Activated T-cell treated with anti-CD3 and anti-CD28 coated beads for 1 hour (primary cell): ENCODE measurements at regions not wholly inside any gene's neighbourhood (a gene's known extent, or its start where the extent isn't known, plus 50 kb on each side); places are given as distances from the start of the nearest gene placed in this dataset.

Experiments used
- DNase-seq: peaks from one replicate; pipeline ENCODE4 v3.0.0-alpha.2; 2020; ENCODE audit warnings: low read depth

DNA sequence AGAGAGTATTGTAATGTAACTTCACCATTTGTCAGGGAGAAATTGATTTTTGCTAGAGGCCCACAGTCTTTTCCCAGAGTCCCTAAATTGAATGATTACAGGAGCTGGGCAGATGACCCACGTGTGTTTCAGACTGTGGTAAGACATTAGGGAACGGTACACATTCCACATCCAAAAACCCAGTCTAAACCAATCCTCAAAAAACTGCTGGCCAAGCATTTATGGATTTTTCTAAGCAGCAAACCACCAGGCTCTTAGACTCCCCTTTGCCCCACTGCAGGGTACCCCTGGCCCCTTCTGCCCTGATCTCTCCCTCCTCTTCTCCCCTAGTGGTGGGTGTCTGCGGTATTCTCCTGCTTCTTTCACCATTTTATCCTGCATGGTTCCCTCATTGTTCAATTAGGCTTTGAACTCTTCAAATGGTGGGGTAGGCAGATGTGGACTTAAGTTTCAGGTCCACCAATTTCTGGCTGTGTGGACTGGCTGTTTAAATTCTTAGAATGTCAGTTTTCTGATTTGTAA is 135.5 kb upstream of the SORCS3 start:
- no peak for DNase-seq

DNA sequence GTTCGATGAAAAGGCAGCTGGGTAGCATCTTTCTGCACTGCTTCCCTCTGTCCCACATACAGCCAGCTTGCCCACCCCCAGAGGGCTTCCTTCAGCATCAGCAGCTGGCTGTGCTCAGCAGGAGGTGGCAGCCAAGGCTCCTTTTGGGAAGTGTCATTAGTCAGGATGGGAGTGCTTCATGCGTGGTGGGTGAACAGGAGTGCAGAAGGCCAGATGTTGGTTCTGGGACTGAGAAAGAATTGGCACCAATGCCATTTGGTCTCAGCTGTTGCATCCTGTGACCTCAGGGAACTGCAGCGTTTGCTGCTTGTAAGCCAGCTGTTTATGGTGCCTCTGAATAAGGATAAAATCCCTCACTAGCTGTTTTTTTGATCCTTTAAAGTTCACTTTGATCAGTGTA is 131.1 kb upstream of the SORCS3 start:
- DNase-seq, result no peak

DNA sequence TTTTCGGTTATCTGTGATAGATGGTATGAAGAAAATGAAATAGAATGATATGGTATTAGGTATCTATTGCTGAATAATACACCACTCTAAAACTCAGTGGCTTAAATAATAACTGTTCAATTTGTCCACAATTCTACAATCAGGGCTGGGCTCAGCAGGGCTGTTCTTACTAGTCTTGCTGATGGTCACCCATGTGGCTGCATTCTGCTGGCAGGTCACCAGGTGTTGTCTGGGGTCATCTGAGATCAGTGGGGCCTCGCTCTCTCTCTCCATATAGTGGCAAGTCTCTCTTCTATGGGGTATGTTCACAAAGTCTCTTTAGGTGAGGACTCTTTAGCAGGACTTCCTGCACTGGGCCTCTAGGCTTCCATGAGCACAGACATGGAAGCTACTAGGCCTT is 130.4 kb upstream of the SORCS3 start:
- DNase-seq, result no peak

DNA sequence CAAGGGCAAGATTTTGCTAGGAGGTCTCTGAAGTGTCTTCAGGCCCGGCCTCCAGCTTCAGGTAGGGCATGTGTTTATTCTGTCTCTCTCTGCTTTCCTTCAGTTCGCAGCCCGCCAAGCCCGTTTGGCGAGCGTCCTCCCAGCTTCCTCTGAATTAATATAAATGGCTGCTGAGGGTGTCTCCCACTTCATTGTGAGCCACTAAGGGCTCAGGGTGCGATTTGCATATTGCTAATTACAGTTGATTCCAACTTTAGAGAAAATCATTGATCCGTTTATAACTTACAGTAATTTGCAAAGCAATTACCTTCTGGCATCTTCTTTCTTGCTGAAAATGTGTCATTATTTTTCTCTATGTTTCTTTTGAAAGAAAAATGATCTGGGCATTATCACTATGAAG is 128.3 kb upstream of the SORCS3 start:
- no peak for DNase-seq

DNA sequence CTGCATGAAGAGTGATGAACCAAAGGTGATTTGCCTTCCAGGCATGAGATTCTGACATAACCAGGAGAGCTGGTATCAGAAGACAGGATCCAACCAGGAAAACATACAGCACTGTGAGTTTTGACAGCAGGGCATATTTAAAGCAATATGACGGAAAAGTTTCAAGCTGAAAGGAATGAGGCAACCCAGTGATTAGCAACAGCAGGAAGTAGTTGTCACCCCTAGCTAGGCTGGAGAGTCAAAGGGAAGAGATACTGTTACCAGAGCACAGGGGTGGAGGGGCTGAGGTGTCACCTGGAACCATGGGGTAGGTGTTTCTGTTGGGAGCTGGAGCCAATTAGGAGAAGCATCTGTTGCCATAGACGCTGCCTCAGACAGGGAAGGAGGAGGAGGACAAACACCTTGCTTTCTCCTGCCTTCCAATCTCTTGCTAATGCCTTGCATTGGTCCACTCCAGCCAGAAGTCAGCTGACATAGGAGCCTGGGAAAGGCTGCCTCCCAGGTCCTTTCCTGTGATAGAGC is 125.4 kb upstream of the SORCS3 start:
- DNase-seq, result no peak

DNA sequence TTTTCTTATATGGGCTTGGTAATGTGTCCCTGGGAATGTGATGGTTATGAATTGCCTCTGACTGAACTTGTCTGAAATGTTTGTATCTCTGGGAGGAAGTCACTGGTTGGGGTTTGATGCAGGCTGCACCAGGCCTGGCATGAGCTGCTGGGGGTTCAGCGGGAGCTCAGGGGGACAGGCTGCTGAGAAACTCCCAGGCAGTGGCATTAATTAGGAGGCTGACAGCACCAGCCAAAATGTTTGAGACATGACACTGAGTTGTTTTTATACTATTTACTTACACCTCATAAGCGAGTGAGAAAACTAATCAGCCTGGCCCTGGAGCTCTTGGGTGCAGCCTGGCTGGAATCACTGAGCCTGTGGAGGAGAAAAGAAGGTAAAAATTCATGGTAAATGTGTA is 124.1 kb upstream of the SORCS3 start:
- DNase-seq, result no peak

DNA sequence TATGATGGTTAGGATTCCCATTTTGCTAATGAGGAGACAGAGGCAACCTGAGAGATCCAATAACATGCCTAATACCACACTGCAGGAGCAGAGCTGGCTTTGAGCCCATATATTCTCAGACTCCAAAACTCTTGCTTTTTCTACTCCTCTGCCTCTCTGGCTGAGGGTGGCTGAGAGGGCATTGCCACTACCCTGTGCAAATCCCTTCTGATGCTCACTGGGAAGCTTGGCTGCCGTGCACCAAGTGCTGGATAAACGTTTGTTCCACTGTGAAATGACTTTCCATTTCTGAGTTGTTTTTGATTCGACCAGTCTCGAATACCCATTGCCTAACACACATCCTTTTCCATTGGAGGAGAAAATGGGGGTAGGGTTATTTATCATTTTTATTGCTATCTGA is 123.1 kb upstream of the SORCS3 start:
- no peak for DNase-seq

DNA sequence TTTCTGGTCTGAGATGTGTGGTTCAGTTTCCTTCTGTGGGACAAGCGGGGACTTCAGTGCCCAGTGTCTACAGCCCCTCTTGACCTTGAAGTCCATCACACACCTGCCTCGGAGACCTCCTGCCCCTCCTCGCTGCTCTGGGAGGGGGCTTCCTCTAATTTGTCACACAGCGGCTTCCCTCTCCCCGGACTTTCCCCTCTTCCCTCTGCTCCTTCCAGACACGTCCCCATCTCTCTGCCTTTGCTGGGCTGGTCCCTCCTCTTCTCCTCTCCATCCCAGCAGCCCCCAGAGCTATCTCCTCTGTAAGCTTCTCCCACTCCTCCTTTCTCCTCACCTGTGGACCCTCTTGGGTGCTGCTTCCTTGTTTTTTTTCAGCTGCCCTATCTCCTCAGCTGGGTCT is 122.2 kb upstream of the SORCS3 start:
- DNase-seq, result no peak

DNA sequence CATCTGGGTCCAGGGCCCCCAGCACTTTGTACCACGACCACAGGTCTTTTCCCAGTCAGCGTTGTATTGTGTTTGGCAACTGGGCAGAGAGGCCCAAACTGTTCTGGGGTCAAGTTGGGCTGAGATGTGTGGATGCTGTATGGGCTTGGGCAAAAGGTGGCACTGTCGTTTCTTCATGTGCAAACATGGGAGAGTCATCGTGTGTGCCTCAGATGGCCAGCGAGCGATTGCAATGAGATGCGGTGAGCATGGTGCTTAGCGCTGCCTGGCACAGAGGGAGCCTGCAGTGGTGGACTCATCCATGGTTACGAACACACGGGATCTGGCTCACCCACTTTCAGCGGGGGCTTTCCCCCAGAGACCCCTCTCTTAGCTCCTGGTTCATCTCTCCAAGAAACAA is 120.4 kb upstream of the SORCS3 start:
- no peak for DNase-seq

DNA sequence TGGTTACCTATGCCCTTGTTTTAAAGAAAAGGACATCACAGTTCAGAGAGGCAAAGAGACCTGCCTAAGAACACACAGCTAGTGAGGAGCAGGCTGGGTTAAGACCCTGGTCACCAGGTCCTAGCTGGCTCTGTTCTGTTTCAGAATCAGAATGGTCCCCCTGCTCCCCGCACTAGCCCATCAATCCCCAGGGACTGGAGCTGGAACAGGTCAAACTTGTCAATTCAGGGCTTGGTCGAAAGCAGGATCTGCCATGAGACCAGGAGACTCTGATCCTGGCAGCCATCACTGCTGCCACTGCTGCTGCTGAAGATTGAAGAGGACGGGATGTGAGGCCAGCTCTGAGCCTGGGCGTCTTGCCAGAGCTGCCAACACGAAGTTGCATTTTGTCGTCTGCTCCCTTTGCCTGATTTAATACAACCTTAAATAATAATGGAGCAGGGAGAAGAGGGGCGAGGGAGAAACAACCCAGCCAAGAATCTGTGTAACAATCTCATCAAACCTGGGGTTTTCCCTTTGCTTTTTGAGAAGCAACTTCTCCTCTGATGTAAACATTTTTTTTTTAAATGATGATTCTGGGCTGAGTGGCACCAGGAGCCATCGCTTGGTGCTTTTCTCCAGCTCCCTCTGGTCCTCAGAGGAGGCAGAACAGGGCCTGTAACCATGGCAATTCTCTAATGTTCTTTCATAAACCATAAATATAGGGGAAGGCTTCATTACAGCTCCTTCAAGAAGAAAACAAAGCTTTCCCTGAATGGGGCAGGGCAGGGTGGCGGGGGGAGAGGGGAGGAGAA is 119.0 kb upstream of the SORCS3 start:
- DNase-seq, result no peak

DNA sequence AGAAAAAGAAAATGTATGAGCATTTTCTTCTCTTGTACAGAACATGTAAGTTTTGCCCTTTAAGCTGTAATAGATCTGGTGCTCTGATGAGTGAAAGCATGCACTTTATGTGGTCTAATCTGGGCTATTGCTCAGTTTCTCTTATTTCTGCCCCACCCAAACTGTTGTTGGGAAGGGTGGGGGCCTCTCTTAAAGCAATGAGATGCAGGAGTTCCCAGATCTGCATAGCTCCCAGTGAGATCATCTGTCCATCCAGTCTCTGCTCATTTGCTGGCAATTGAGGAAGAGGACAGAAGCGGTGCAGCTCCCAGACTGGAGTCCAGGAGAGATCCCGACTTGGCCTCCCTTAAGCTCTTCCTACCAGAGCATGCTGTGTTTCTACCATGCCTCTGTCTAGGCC is 114.9 kb upstream of the SORCS3 start:
- DNase-seq, result no peak

DNA sequence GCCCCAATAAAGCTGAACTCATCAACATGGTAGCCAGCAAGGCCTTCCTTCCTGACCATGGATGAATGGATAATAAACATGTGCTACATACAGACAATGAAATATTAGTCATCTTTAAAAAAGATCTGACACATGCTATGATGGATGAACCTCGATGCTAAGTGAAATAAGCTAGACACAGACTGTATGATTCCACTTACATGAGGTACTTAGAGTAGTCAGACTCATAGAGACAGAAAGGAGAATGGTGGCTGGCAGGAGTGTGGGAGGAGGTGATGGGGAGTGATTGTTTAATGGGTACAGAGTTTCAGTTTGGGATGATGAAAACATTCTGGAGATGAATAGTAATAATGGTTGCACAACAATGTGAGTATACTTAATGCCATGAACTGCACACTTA is 114.1 kb upstream of the SORCS3 start:
- no peak for DNase-seq

DNA sequence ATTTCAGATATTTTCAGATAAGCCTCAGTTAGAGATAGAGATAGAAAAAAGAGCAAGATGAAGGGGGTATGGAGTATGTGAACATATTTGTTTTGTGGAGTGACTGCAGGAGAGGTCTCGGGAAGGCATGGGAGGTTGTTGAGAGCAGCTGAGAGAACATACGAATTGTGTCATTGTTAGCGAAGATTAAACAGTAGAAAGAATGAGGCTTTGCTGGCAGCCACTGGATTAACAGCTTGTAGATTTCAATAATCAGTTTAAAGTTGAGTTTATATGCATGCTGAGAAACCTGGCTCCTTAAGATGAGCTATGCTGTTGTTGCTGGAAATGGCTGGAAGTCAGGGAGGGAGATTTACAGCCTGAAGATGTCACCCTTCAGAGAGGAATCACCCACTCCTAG is 100.9 kb upstream of the SORCS3 start:
- no peak for DNase-seq

DNA sequence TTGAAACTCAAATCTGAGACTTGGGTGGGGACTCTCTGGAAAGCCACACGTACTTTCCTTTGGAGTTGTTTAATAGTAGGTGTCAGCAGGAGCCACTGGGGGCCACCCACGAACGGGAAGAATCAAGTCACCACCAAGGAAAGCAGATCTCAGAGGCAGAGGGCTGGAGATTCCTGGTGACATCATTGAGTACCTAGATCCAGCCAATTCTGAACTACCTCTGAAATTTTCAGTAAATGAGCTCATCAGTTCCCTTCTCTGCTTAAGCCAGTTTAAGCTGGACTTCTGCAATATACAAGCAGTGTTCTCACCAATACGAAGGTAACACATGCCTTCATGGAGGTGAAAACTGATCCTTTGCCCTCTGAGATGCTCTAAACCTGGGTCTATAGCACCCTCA is 99.3 kb upstream of the SORCS3 start:
- no peak for DNase-seq

DNA sequence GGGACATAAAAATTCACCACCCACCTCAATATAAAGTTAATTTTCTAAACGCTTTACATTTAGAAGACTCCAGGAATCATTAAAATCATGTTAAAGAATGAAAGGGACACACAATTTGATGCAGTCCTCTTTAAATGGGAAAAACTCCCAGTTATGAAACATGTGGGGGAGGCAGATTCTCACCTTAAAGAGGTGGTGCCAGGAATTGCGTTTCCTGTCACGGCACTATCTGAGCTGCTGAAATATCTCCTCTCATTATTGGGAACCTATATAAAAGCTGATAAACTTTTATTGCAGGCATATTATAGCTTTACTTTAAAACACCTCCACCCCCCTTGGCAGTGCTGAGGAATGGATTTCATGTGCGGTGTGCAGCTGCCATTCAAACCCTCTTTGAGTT is 94.8 kb upstream of the SORCS3 start:
- DNase-seq, result no peak

DNA sequence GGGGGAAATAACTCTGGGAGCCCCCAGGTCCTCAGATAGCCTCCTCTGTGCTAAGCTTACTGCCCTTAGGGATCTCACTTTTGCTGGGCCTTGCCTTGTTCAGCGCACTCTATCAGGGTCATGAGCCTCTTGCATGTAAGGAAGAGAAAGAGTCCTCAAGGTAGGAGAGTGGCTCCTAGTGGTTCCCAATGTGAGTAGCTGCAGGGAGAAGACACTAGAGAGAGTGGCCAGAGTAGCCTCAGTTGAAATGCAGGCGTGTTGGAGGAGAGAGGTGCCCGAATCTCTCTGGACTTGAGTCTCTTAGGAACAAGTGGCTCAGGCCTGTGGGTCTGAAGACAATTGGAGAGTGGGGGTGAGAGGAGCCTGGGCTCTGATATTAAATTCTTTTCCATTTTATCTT is 94.3 kb upstream of the SORCS3 start:
- no peak for DNase-seq

DNA sequence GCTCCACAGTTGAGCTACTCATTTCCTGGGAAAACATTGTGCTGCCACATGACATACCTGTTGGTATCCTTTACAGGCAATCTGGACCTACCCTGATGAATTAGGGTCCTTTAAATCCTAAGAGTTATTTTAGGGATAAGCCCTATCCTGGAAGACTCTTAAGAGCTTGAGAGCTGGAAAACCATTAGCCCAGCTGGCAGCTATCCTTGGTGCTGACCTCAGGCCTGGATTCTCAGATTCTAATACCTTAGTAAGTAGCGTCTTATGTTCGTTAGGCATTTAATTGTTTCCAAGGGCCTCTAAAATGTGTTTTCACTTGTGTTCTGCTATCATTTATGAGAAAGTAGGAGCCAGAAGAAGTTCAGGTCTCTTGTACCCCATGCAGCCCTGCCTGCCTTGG is 93.0 kb upstream of the SORCS3 start:
- DNase-seq, result no peak

DNA sequence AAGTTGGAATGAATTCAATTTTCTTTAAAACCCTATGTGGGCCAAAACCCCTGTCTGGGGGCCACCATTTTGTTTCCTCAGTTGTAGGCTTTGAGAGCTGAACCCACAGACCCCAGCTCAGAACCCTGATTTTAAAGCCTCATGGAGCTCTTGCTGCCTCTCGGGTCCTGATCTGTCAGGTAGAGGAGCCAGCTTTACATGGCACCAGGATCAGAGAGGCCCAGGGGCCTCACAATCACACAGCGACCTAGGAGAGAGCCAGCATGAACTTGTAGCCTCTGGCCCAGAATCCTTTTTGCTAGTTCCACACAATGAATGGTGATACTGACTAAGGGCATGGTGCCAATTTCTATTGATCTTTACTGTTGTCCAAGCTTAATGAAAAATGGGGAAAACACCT is 84.3 kb upstream of the SORCS3 start:
- DNase-seq, result no peak

DNA sequence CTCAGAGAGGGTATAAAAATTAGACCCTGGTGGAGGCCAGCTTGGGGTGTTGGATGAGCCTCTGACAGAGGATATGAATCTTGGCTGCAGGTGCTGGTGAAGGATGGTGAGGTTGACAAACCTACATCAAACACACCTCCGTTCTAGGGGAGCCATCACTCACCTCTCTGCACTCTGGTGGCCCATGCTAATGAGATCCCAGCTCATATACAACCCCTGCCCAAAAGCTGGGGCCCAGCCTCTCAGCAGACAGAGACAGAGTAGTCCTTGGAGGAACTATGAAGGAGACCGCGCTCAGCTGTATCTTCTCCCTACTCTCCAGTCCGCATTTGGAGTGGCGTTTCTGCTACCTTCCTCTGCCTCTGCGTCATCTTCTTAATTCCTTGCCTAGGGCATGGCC is 83.1 kb upstream of the SORCS3 start:
- no peak for DNase-seq

DNA sequence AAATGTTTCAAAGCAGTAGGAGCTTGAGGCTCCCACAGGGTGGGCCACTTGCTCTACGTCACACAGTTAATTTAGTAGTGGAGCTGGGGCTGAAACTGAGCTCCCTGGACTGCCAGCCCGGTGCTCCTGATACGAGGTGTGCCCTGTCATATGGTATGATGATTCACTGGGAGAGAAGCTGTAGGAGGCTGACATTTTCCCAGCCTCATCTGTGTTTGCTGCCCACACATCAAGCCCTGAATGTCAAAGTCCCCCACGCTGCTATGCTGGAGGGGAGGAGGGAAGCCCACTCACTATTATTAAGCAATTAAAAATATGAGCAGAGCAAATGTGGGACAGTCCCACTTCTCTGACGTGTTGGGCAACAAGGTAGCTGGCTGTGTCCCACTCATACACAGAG is 81.2 kb upstream of the SORCS3 start:
- DNase-seq, result no peak

DNA sequence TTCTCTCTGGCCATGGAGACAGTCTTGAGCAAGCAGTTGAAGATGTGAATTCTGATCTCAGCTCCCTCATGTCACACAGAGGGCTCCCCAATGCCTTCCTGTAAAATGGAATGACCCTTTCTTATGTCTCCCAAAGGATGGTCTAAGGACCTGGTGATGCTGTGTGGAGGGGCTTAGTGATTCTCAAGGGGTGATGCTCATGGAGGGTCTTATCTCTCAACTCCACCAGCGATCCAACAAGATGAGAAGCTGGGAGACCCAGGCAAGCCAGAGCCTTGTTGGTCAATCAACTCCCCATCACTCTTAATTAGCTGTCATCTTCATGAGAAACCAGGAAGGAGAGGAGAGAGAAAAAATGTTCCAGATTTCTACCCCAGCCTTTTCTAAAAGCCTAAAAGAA is 78.0 kb upstream of the SORCS3 start:
- DNase-seq, result no peak

DNA sequence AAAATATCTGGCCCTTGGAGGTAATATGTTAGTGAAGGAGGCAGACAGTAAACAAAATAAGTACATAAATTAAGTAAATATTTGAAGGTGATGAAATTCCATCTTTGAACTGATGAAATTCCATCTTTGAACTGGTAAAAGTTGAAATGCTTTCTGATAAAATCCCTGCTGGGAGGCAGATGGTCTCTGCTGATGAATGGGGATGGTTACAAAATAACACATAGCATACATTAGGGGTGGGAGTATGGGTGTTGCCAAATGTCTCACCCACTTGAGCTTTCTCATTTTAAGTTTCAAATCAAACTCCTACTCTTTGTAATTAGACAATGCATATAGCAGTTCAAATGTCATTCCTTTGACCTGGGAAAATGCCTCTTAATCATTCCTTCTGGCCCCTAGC is 77.5 kb upstream of the SORCS3 start:
- DNase-seq, result no peak

DNA sequence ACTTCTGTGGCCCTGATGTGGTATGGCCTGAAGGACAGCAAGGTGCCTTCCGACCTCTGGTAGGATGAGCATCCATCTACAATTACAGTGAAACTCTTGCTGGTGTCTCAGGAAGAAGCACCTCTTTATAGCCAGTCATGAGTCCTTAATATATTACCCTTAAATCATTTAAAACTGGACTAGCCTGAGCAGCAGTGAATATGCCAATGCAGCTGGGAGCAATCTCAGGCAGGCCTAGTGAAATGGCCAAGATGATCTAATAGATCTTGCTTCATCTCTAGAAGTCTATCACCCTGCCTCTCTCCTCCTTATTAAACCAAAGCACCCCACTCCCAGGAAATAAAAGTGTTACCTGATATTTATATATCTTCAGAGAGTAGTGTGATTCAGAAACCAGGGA is 66.7 kb upstream of the SORCS3 start:
- DNase-seq, result no peak

DNA sequence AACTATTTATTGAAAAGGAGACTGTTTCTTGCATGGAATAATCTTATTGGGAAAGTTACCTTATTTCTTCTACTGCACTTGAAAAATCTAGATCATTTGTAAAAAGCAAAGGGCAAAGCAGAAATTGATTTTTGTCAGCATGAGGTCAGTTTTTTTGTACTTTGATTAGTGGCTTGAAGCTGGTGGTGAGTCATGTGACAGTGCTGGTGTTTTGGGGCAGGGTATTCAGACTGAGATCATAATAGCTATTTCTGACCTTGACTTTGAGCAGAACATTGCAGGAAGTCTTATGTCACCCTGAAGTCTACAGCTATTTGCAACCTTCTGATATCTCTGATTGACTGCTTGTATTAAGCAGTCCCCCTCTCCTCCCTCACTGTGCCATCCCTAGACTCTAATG is 66.3 kb upstream of the SORCS3 start:
- no peak for DNase-seq
